K562 (cell line): ENCODE measurements at regions not wholly inside any gene's neighbourhood (a gene's known extent, or its start where the extent isn't known, plus 50 kb on each side); places are given as distances from the start of the nearest gene placed in this dataset.

ENCODE experiments used
- EZH2 ChIP-seq: IDR thresholded peaks from 2 replicates; pipeline ENCODE4 v1.6.1; 2012; ENCODE audit warnings: low read depth, mild to moderate bottlenecking, inconsistent platforms, low read length, borderline replicate concordance
- PRPF4 ChIP-seq: fragments of 200-400 bp; formaldehyde crosslinking; IDR thresholded peaks from one replicate; pipeline ENCODE4 v1.6.1; 2017; ENCODE audit warnings: low read length, low read depth, mild to moderate bottlenecking; ENCODE audit not compliant: insufficient read depth, poor library complexity, severe bottlenecking
- TF ChIP-seq, protein P1 (sequence below): IDR thresholded peaks from 2 replicates; pipeline ENCODE4 v1.6.1; 2016; ENCODE audit warnings: missing genetic modification characterization, missing compliant biosample characterization
- TF ChIP-seq, protein P2 (sequence below): sonication (generic); formaldehyde crosslinking; IDR thresholded peaks from 2 replicates; pipeline ENCODE4 v1.9.0; 2022; ENCODE audit warnings: mild to moderate bottlenecking, missing genetic modification reagents
- TF ChIP-seq, protein P3 (sequence below): sonication (generic); formaldehyde crosslinking; IDR thresholded peaks from 2 replicates; pipeline ENCODE4 v1.8.1; 2023; ENCODE audit warnings: mild to moderate bottlenecking, missing genetic modification reagents
- TF ChIP-seq, protein P4 (sequence below): sonication (generic); formaldehyde crosslinking; IDR thresholded peaks from 2 replicates; pipeline ENCODE4 v1.9.0; 2022; ENCODE audit warnings: mild to moderate bottlenecking, missing genetic modification reagents

DNA sequence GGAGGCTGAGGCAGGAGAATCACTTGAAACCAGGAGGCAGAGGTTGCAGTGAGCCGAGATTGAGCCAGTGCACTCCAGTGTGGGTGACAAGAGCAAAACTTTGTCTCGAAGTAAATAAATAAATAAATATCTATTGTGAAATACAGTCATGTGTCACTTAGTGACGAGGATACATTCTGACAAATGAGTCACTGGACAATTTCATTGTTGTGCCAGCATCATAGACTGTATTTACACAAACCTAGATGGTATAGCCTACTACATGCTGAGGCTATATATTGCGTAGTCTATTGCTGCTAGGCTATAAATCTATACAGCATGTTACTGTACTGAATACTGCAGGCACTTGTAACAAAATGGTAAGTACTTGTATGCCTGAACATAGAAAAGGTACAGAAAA, 61.1 kb upstream of the CCL21 start:
- TF ChIP-seq, protein P1, sequence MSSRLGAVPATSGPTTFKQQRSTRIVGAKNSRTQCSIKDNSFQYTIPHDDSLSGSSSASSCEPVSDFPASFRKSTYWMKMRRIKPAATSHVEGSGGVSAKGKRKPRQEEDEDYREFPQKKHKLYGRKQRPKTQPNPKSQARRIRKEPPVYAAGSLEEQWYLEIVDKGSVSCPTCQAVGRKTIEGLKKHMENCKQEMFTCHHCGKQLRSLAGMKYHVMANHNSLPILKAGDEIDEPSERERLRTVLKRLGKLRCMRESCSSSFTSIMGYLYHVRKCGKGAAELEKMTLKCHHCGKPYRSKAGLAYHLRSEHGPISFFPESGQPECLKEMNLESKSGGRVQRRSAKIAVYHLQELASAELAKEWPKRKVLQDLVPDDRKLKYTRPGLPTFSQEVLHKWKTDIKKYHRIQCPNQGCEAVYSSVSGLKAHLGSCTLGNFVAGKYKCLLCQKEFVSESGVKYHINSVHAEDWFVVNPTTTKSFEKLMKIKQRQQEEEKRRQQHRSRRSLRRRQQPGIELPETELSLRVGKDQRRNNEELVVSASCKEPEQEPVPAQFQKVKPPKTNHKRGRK, result no peak
- TF ChIP-seq PRPF4 (no peak), EZH2 (no peak)
- TF ChIP-seq, protein P2, sequence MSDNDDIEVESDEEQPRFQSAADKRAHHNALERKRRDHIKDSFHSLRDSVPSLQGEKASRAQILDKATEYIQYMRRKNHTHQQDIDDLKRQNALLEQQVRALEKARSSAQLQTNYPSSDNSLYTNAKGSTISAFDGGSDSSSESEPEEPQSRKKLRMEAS (CRISPR knock-in tag), result no peak
- TF ChIP-seq, protein P3, sequence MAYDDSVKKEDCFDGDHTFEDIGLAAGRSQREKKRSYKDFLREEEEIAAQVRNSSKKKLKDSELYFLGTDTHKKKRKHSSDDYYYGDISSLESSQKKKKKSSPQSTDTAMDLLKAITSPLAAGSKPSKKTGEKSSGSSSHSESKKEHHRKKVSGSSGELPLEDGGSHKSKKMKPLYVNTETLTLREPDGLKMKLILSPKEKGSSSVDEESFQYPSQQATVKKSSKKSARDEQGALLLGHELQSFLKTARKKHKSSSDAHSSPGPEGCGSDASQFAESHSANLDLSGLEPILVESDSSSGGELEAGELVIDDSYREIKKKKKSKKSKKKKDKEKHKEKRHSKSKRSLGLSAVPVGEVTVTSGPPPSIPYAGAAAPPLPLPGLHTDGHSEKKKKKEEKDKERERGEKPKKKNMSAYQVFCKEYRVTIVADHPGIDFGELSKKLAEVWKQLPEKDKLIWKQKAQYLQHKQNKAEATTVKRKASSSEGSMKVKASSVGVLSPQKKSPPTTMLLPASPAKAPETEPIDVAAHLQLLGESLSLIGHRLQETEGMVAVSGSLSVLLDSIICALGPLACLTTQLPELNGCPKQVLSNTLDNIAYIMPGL (CRISPR knock-in tag), result no peak
- TF ChIP-seq, protein P4, sequence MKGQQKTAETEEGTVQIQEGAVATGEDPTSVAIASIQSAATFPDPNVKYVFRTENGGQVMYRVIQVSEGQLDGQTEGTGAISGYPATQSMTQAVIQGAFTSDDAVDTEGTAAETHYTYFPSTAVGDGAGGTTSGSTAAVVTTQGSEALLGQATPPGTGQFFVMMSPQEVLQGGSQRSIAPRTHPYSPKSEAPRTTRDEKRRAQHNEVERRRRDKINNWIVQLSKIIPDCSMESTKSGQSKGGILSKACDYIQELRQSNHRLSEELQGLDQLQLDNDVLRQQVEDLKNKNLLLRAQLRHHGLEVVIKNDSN, result no peak
